ENCODE measurements at regions not wholly inside any gene's neighbourhood (a gene's known extent, or its start where the extent isn't known, plus 50 kb on each side); places are given as distances from the start of the nearest gene placed in this dataset.

GRCh38 chr21:28263974-28264373, 728.7 kb downstream of the LTN1 start:
- DNase-seq (ENCODE audit: low spot score in 2 of 2), result no peak
- H3K36me3 ChIP-seq, result no peaks in the 10 kb centered on the region
- H3K9me3 ChIP-seq, result no peaks in the 10 kb centered on the region
- no peak overlapping the region for H3K4me3 ChIP-seq
- intact Hi-C loops (cut with DNase I), result no loop called here
- H3K27ac ChIP-seq, result no peak overlapping the region
- H3K27me3 ChIP-seq, result no peaks in the 10 kb centered on the region
- no peaks in the 10 kb centered on the region for H3K4me1 ChIP-seq
- TF ChIP-seq CTCF (IDR thresholded peaks at IDR 0.05), result no peak

- TF ChIP-seq CTCF (IDR thresholded peaks at IDR 0.05), result no peak
- Histone ChIP-seq H3K4me1 (peaks cover 0 to 2% of the 10 kb centered on the region in 2 donors), H3K9me3 (no peaks in the 10 kb centered on the region), H3K27me3 (no peaks in the 10 kb centered on the region), H3K4me3 (no peak overlapping the region), H3K27ac (no peak overlapping the region), H3K36me3 (no peaks in the 10 kb centered on the region)
- intact Hi-C loops (cut with DNase I), result no loop called here
- no peak for DNase-seq (ENCODE audit: low spot score in 2 of 2)
These were observed 731.4 kb downstream of the LTN1 start for GRCh38 chr21:28261298-28261697.

- intact Hi-C loops (cut with DNase I), result no loop called here
- H3K27me3 ChIP-seq, result no peaks in the 10 kb centered on the region
- no peak for DNase-seq (ENCODE audit: low spot score in 2 of 2)
- H3K4me1 ChIP-seq, result peaks cover 0 to 4% of the 10 kb centered on the region in 2 donors
- no peaks in the 10 kb centered on the region for H3K9me3 ChIP-seq
- no peak overlapping the region for H3K27ac ChIP-seq
- H3K36me3 ChIP-seq, result no peaks in the 10 kb centered on the region
- H3K4me3 ChIP-seq, result no peak overlapping the region
- TF ChIP-seq CTCF (IDR thresholded peaks at IDR 0.05), result no peak
These were observed 735.4 kb downstream of the LTN1 start for GRCh38 chr21:28257276-28257675.

- H3K36me3 ChIP-seq, result no peaks in the 10 kb centered on the region
- no peak for TF ChIP-seq CTCF (IDR thresholded peaks at IDR 0.05)
- no peaks in the 10 kb centered on the region for H3K27me3 ChIP-seq
- H3K9me3 ChIP-seq, result no peaks in the 10 kb centered on the region
- peaks cover 0 to 4% of the 10 kb centered on the region in 2 donors for H3K4me1 ChIP-seq
- no peak for DNase-seq (ENCODE audit: low spot score in 2 of 2)
- H3K27ac ChIP-seq, result no peak overlapping the region
- intact Hi-C loops (cut with DNase I), result no loop called here
- no peak overlapping the region for H3K4me3 ChIP-seq
These were observed 735.8 kb downstream of the LTN1 start for GRCh38 chr21:28256837-28257236.

- no peaks in the 10 kb centered on the region for H3K9me3 ChIP-seq
- no peaks in the 10 kb centered on the region for H3K36me3 ChIP-seq
- H3K27ac ChIP-seq, result no peak overlapping the region
- no peaks in the 10 kb centered on the region for H3K27me3 ChIP-seq
- no peak for DNase-seq (ENCODE audit: low spot score in 2 of 2)
- intact Hi-C loops (cut with DNase I), result no loop called here
- peaks cover 0 to 4% of the 10 kb centered on the region in 2 donors for H3K4me1 ChIP-seq
- H3K4me3 ChIP-seq, result no peak overlapping the region
- no peak for TF ChIP-seq CTCF (IDR thresholded peaks at IDR 0.05)
These were observed 736.3 kb downstream of the LTN1 start for GRCh38 chr21:28256420-28256831.

GRCh38 chr21:28253961-28254360, 738.7 kb downstream of the LTN1 start:
- Histone ChIP-seq H3K27ac (no peak overlapping the region), H3K9me3 (no peaks in the 10 kb centered on the region), H3K27me3 (no peaks in the 10 kb centered on the region), H3K36me3 (no peaks in the 10 kb centered on the region), H3K4me3 (no peak overlapping the region), H3K4me1 (peaks cover 0 to 4% of the 10 kb centered on the region in 2 donors)
- no peak for TF ChIP-seq CTCF (IDR thresholded peaks at IDR 0.05)
- intact Hi-C loops (cut with DNase I), result no loop called here
- no peak for DNase-seq (ENCODE audit: low spot score in 2 of 2)
